ENCODE measurements at regions not wholly inside any gene's neighbourhood (a gene's known extent, or its start where the extent isn't known, plus 50 kb on each side); places are given as distances from the start of the nearest gene placed in this dataset.
A peak's percentile ranks its signal among the peaks of the same experiment; 100 is the strongest.
"Not testable (repeated sequence)": the region's sequence is repeated elsewhere in the genome, so short reads cannot be mapped to it uniquely, and the experiment has no call there.

- DNase-seq; H3K27me3 ChIP-seq (ENCODE audit: control insufficient read depth, insufficient read depth, low read length); H3K27ac Mint-ChIP-seq; H3K9me3 ChIP-seq (ENCODE audit: control insufficient read depth, insufficient read depth, low read length); H3K27ac ChIP-seq (ENCODE audit: low read length); H3K4me3 Mint-ChIP-seq; H3K36me3 ChIP-seq (ENCODE audit: control insufficient read depth, insufficient read depth, low read length); H3K9me3 Mint-ChIP-seq; H3K4me3 ChIP-seq (ENCODE audit: low read length); intact Hi-C loops (cut with micrococcal nuclease); H3K4me1 Mint-ChIP-seq; H3K4me1 ChIP-seq (ENCODE audit: control insufficient read depth, insufficient read depth, low read length); H3K27me3 Mint-ChIP-seq (ENCODE audit: low read depth in 2 of 2); ATAC-seq; H3K36me3 Mint-ChIP-seq: not testable (repeated sequence)
- 96% methylated on average over 3 of the region's 4 CpGs for WGBS (ENCODE audit: insufficient coverage)
These were observed 167.1 kb upstream of the LRRC61 start for GRCh38 chr7:150156015-150156414.

- H3K4me3 ChIP-seq (ENCODE audit: low read length); H3K4me1 Mint-ChIP-seq; H3K27ac ChIP-seq (ENCODE audit: low read length); H3K9me3 ChIP-seq (ENCODE audit: control insufficient read depth, insufficient read depth, low read length); intact Hi-C loops (cut with micrococcal nuclease); H3K4me3 Mint-ChIP-seq; H3K27me3 Mint-ChIP-seq (ENCODE audit: low read depth in 2 of 2); H3K36me3 ChIP-seq (ENCODE audit: control insufficient read depth, insufficient read depth, low read length); H3K27me3 ChIP-seq (ENCODE audit: control insufficient read depth, insufficient read depth, low read length); H3K9me3 Mint-ChIP-seq; H3K4me1 ChIP-seq (ENCODE audit: control insufficient read depth, insufficient read depth, low read length); H3K27ac Mint-ChIP-seq; DNase-seq; H3K36me3 Mint-ChIP-seq: not testable (repeated sequence)
- WGBS (ENCODE audit: insufficient coverage) = 92% methylated on average over 15 of the region's 15 CpGs
- peak in 1 of 3 donors; percentile 32 for ATAC-seq
These were observed 164.5 kb upstream of the LRRC61 start for GRCh38 chr7:150158696-150159095.

- H3K36me3 Mint-ChIP-seq; H3K27me3 Mint-ChIP-seq (ENCODE audit: low read depth in 2 of 2); H3K36me3 ChIP-seq (ENCODE audit: control insufficient read depth, insufficient read depth, low read length); ATAC-seq; H3K9me3 Mint-ChIP-seq; H3K27ac Mint-ChIP-seq; DNase-seq; H3K4me1 ChIP-seq (ENCODE audit: control insufficient read depth, insufficient read depth, low read length); H3K4me1 Mint-ChIP-seq; H3K27ac ChIP-seq (ENCODE audit: low read length); intact Hi-C loops (cut with micrococcal nuclease); H3K9me3 ChIP-seq (ENCODE audit: control insufficient read depth, insufficient read depth, low read length); H3K27me3 ChIP-seq (ENCODE audit: control insufficient read depth, insufficient read depth, low read length); H3K4me3 ChIP-seq (ENCODE audit: low read length); H3K4me3 Mint-ChIP-seq: not testable (repeated sequence)
- no CpG with 5 or more reads among the region's 1 CpG for WGBS (ENCODE audit: insufficient coverage)
These were observed 153.6 kb upstream of the LRRC61 start for GRCh38 chr7:150169515-150169914.

- H3K27ac Mint-ChIP-seq; H3K4me1 ChIP-seq (ENCODE audit: control insufficient read depth, insufficient read depth, low read length); H3K27me3 Mint-ChIP-seq (ENCODE audit: low read depth in 2 of 2); intact Hi-C loops (cut with micrococcal nuclease); H3K4me1 Mint-ChIP-seq; H3K36me3 ChIP-seq (ENCODE audit: control insufficient read depth, insufficient read depth, low read length); DNase-seq; H3K4me3 Mint-ChIP-seq; H3K36me3 Mint-ChIP-seq; H3K27ac ChIP-seq (ENCODE audit: low read length); H3K4me3 ChIP-seq (ENCODE audit: low read length); H3K9me3 ChIP-seq (ENCODE audit: control insufficient read depth, insufficient read depth, low read length); ATAC-seq; H3K27me3 ChIP-seq (ENCODE audit: control insufficient read depth, insufficient read depth, low read length); H3K9me3 Mint-ChIP-seq: not testable (repeated sequence)
- WGBS (ENCODE audit: insufficient coverage) = 100% methylated on average over 1 of the region's 4 CpGs
These were observed 153.1 kb upstream of the LRRC61 start for GRCh38 chr7:150169943-150170490.

GRCh38 chr7:150183602-150184001, 139.6 kb upstream of the LRRC61 start:
- DNase-seq; H3K27ac Mint-ChIP-seq; intact Hi-C loops (cut with micrococcal nuclease); ATAC-seq; H3K4me3 ChIP-seq (ENCODE audit: low read length); H3K36me3 Mint-ChIP-seq; H3K27ac ChIP-seq (ENCODE audit: low read length); H3K27me3 ChIP-seq (ENCODE audit: control insufficient read depth, insufficient read depth, low read length); H3K9me3 Mint-ChIP-seq; H3K9me3 ChIP-seq (ENCODE audit: control insufficient read depth, insufficient read depth, low read length); H3K27me3 Mint-ChIP-seq (ENCODE audit: low read depth in 2 of 2); H3K36me3 ChIP-seq (ENCODE audit: control insufficient read depth, insufficient read depth, low read length); H3K4me1 ChIP-seq (ENCODE audit: control insufficient read depth, insufficient read depth, low read length); H3K4me3 Mint-ChIP-seq; H3K4me1 Mint-ChIP-seq: not testable (repeated sequence)
- WGBS (ENCODE audit: insufficient coverage) = no CpG with 5 or more reads among the region's 1 CpG

- H3K27ac ChIP-seq (ENCODE audit: low read length); H3K36me3 ChIP-seq (ENCODE audit: control insufficient read depth, insufficient read depth, low read length); H3K9me3 ChIP-seq (ENCODE audit: control insufficient read depth, insufficient read depth, low read length); H3K4me1 ChIP-seq (ENCODE audit: control insufficient read depth, insufficient read depth, low read length); H3K27me3 Mint-ChIP-seq (ENCODE audit: low read depth in 2 of 2); H3K4me3 Mint-ChIP-seq; intact Hi-C loops (cut with micrococcal nuclease); H3K27ac Mint-ChIP-seq; H3K4me3 ChIP-seq (ENCODE audit: low read length); H3K27me3 ChIP-seq (ENCODE audit: control insufficient read depth, insufficient read depth, low read length); H3K9me3 Mint-ChIP-seq; DNase-seq; ATAC-seq; H3K36me3 Mint-ChIP-seq; H3K4me1 Mint-ChIP-seq: not testable (repeated sequence)
- no CpG with 5 or more reads among the region's 1 CpG for WGBS (ENCODE audit: insufficient coverage)
These were observed 133.2 kb upstream of the LRRC61 start for GRCh38 chr7:150189963-150190362.

- H3K36me3 Mint-ChIP-seq; H3K27ac Mint-ChIP-seq; H3K9me3 ChIP-seq (ENCODE audit: control insufficient read depth, insufficient read depth, low read length); H3K27ac ChIP-seq (ENCODE audit: low read length); H3K4me3 Mint-ChIP-seq; intact Hi-C loops (cut with micrococcal nuclease); H3K36me3 ChIP-seq (ENCODE audit: control insufficient read depth, insufficient read depth, low read length); H3K4me1 ChIP-seq (ENCODE audit: control insufficient read depth, insufficient read depth, low read length); DNase-seq; H3K4me3 ChIP-seq (ENCODE audit: low read length); H3K27me3 Mint-ChIP-seq (ENCODE audit: low read depth in 2 of 2); H3K9me3 Mint-ChIP-seq; H3K27me3 ChIP-seq (ENCODE audit: control insufficient read depth, insufficient read depth, low read length); H3K4me1 Mint-ChIP-seq; ATAC-seq: not testable (repeated sequence)
- 87% methylated on average over 3 of the region's 4 CpGs for WGBS (ENCODE audit: insufficient coverage)
These were observed 130.6 kb upstream of the LRRC61 start for GRCh38 chr7:150192541-150192940.

GRCh38 chr7:150193866-150194265, 129.3 kb upstream of the LRRC61 start:
- H3K9me3 ChIP-seq (ENCODE audit: control insufficient read depth, insufficient read depth, low read length); H3K27ac Mint-ChIP-seq; H3K9me3 Mint-ChIP-seq; H3K4me1 Mint-ChIP-seq; H3K27me3 ChIP-seq (ENCODE audit: control insufficient read depth, insufficient read depth, low read length); ATAC-seq; H3K36me3 ChIP-seq (ENCODE audit: control insufficient read depth, insufficient read depth, low read length); H3K4me1 ChIP-seq (ENCODE audit: control insufficient read depth, insufficient read depth, low read length); H3K36me3 Mint-ChIP-seq; intact Hi-C loops (cut with micrococcal nuclease); H3K4me3 Mint-ChIP-seq; H3K27ac ChIP-seq (ENCODE audit: low read length); H3K27me3 Mint-ChIP-seq (ENCODE audit: low read depth in 2 of 2); H3K4me3 ChIP-seq (ENCODE audit: low read length): not testable (repeated sequence)
- no CpG with 5 or more reads among the region's 3 CpGs for WGBS (ENCODE audit: insufficient coverage)
- peak in 1 of 2 donors; percentile 12 for DNase-seq

Data from natural killer cell (primary cell).